Ecto neural progenitor cell (in vitro differentiated cells): ENCODE measurements at regions not wholly inside any gene's neighbourhood (a gene's known extent, or its start where the extent isn't known, plus 50 kb on each side); places are given as distances from the start of the nearest gene placed in this dataset.

Experiments
- DNase-seq: peaks from one replicate; pipeline ENCODE4 v3.0.0-alpha.2; 2018; ENCODE audit warnings: low spot score

GRCh38 chr2:18828296-18828695 lies 238.9 kb upstream of the NT5C1B start:
- no peak for DNase-seq

GRCh38 chr2:18825838-18826237 lies 236.5 kb upstream of the NT5C1B start:
- DNase-seq, result no peak

GRCh38 chr2:18824915-18825314 lies 235.5 kb upstream of the NT5C1B start:
- DNase-seq, result no peak

GRCh38 chr2:18824325-18824790 lies 235.0 kb upstream of the NT5C1B start:
- no peak for DNase-seq

- DNase-seq, result no peak
Measured at GRCh38 chr2:18821431-18821830, 232.1 kb upstream of the NT5C1B start.

- DNase-seq, result no peak
Measured at GRCh38 chr2:18820966-18821365, 231.6 kb upstream of the NT5C1B start.

GRCh38 chr2:18819566-18819965 lies 230.2 kb upstream of the NT5C1B start:
- no peak for DNase-seq

GRCh38 chr2:18814387-18814786 lies 225.0 kb upstream of the NT5C1B start:
- no peak for DNase-seq

- no peak for DNase-seq
Measured at GRCh38 chr2:18804536-18804935, 215.2 kb upstream of the NT5C1B start.

GRCh38 chr2:18803141-18803939 lies 214.0 kb upstream of the NT5C1B start:
- no peak for DNase-seq

- DNase-seq, result no peak
Measured at GRCh38 chr2:18800240-18800971, 211.0 kb upstream of the NT5C1B start.

GRCh38 chr2:18799397-18799796 lies 210.0 kb upstream of the NT5C1B start:
- DNase-seq, result no peak

- DNase-seq, result no peak
Measured at GRCh38 chr2:18797133-18797845, 207.9 kb upstream of the NT5C1B start.

- DNase-seq, result no peak
Measured at GRCh38 chr2:18795906-18796305, 206.5 kb upstream of the NT5C1B start.

GRCh38 chr2:18792684-18793083 lies 203.3 kb upstream of the NT5C1B start:
- DNase-seq, result no peak

GRCh38 chr2:18792226-18792629 lies 202.9 kb upstream of the NT5C1B start:
- DNase-seq, result no peak

GRCh38 chr2:18791172-18791797 lies 201.9 kb upstream of the NT5C1B start:
- DNase-seq, result no peak

- DNase-seq, result no peak
Measured at GRCh38 chr2:18790509-18791171, 201.3 kb upstream of the NT5C1B start.

- DNase-seq, result no peak
Measured at GRCh38 chr2:18788592-18788991, 199.2 kb upstream of the NT5C1B start.

- DNase-seq, result no peak
Measured at GRCh38 chr2:18787726-18788125, 198.4 kb upstream of the NT5C1B start.

GRCh38 chr2:18784245-18784644 lies 194.9 kb upstream of the NT5C1B start:
- no peak for DNase-seq
